ENCODE measurements at regions not wholly inside any gene's neighbourhood (a gene's known extent, or its start where the extent isn't known, plus 50 kb on each side); places are given as distances from the start of the nearest gene placed in this dataset.

DNA sequence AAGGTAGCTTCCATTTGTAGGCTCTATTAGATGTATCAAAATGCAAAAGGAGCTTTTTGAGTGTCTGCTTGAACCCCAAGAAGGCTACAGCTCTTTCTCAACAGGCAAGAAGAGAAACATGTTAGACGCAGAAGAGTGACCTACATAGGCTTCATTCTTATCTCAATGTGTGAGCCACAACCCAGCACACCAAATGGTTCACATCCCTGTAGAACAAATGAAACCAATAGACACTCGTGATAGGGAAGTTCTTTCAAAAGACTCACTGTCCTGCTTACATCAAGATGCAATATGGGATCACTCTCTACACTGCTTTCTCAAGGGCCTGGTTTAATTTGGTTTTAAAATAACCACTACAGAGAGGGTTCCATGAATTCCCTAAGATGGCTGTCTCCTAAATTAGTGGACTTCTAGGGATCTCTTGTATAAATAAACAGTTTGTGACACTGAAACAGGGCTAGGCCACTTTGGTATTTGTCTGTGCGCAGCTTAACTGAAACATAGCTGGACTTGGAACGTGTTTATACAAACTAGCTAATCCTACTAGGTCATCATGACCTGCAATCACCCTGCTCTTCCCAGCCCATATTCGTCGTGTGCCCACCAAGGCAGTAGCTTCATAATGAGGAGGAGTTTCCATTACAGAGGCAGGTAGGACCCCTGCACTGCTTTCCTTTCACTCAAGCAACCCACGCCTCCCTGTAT is 225.4 kb upstream of the PREP start:
- no peak for TF ChIP-seq CTCF (CRISPR knock-in tag; IDR thresholded peaks at IDR 0.05)
- no peak for TF ChIP-seq ZSCAN25 (CRISPR knock-in tag; IDR thresholded peaks at IDR 0.05)
- TF ChIP-seq GFI1 (CRISPR knock-in tag; IDR thresholded peaks at IDR 0.05; ENCODE audit: borderline replicate concordance): no peak
